ENCODE measurements at regions not wholly inside any gene's neighbourhood (a gene's known extent, or its start where the extent isn't known, plus 50 kb on each side); places are given as distances from the start of the nearest gene placed in this dataset.

DNA sequence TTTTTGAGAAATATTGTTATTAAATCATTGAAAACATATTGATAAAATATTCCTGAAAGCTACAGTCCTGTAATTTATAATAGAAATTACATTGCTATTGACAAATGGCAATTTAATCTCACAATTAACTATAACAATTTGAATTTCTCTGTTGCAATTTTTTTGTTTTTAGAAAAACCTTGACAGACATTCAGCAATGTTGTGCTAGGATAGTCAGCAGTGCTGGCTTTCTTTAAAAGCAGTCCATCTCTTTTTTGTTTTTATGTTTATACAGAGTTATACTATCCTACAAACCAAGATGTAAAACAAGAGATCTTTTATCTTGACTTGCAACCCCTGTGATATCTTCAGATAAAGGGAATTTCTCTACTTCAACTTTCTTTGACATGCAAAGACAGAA lies 93.1 kb downstream of the TUSC7 start:
- ChIA-PET CTCF (interaction anchor here (1.7 kb wide), 1 partner anchor 32 kb away, joined by 4 read pairs; no protein-coding TSS in a partner anchor), POLR2A (no interaction called here)
- Histone ChIP-seq H3K4me3 (ENCODE audit: low read depth in 2 of 2, low read length in 1 of 2) (no peak overlapping the region), H3K9ac (no peak overlapping the region), H3K27ac (ENCODE audit: low read depth in 2 of 2, low read length in 1 of 2) (no peak overlapping the region), H3K4me1 (ENCODE audit: control insufficient read depth in 1 of 2, insufficient read depth in 2 of 2, low read depth in 1 of 2, low read length in 1 of 2) (no peaks in the 10 kb centered on the region), H3K9me2 (peaks cover 2% of the 10 kb centered on the region; the same call in 1 of the 2 replicates), H3K9me3 (no peaks in the 10 kb centered on the region), H3K27me3 (ENCODE audit: insufficient read depth) (no peaks in the 10 kb centered on the region), H2AFZ (ENCODE audit: low read depth) (no peak overlapping the region), H3F3A (replicated peaks; ENCODE audit: insufficient read depth) (no peaks in the 10 kb centered on the region), H3K36me3 (replicated peaks in 1 of 2; ENCODE audit: control insufficient read depth in 1 of 2, insufficient read depth in 2 of 2, low read length in 1 of 2) (no peaks in the 10 kb centered on the region), H3K79me2 (ENCODE audit: insufficient read depth) (no peaks in the 10 kb centered on the region), H3K4me2 (no peak overlapping the region), H4K20me1 (ENCODE audit: insufficient read depth) (no peaks in the 10 kb centered on the region)
- no peak for TF ChIP-seq RXRA (IDR thresholded peaks at IDR 0.05; ENCODE audit: borderline replicate concordance, low read depth)
- TF ChIP-seq, protein P1, sequence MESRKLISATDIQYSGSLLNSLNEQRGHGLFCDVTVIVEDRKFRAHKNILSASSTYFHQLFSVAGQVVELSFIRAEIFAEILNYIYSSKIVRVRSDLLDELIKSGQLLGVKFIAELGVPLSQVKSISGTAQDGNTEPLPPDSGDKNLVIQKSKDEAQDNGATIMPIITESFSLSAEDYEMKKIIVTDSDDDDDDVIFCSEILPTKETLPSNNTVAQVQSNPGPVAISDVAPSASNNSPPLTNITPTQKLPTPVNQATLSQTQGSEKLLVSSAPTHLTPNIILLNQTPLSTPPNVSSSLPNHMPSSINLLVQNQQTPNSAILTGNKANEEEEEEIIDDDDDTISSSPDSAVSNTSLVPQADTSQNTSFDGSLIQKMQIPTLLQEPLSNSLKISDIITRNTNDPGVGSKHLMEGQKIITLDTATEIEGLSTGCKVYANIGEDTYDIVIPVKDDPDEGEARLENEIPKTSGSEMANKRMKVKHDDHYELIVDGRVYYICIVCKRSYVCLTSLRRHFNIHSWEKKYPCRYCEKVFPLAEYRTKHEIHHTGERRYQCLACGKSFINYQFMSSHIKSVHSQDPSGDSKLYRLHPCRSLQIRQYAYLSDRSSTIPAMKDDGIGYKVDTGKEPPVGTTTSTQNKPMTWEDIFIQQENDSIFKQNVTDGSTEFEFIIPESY (IDR thresholded peaks at IDR 0.05; ENCODE audit: borderline replicate concordance, low read depth): no peak
- TF ChIP-seq FOXJ3 (CRISPR knock-in tag; IDR thresholded peaks at IDR 0.05): no peak
- no peak for TF ChIP-seq SIN3A (IDR thresholded peaks at IDR 0.05; ENCODE audit: borderline replicate concordance, low read depth, low read length)
- TF ChIP-seq, protein P2, sequence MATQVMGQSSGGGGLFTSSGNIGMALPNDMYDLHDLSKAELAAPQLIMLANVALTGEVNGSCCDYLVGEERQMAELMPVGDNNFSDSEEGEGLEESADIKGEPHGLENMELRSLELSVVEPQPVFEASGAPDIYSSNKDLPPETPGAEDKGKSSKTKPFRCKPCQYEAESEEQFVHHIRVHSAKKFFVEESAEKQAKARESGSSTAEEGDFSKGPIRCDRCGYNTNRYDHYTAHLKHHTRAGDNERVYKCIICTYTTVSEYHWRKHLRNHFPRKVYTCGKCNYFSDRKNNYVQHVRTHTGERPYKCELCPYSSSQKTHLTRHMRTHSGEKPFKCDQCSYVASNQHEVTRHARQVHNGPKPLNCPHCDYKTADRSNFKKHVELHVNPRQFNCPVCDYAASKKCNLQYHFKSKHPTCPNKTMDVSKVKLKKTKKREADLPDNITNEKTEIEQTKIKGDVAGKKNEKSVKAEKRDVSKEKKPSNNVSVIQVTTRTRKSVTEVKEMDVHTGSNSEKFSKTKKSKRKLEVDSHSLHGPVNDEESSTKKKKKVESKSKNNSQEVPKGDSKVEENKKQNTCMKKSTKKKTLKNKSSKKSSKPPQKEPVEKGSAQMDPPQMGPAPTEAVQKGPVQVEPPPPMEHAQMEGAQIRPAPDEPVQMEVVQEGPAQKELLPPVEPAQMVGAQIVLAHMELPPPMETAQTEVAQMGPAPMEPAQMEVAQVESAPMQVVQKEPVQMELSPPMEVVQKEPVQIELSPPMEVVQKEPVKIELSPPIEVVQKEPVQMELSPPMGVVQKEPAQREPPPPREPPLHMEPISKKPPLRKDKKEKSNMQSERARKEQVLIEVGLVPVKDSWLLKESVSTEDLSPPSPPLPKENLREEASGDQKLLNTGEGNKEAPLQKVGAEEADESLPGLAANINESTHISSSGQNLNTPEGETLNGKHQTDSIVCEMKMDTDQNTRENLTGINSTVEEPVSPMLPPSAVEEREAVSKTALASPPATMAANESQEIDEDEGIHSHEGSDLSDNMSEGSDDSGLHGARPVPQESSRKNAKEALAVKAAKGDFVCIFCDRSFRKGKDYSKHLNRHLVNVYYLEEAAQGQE (IDR thresholded peaks at IDR 0.05; ENCODE audit: low read depth, low read length): no peak
- TF ChIP-seq, protein P3, sequence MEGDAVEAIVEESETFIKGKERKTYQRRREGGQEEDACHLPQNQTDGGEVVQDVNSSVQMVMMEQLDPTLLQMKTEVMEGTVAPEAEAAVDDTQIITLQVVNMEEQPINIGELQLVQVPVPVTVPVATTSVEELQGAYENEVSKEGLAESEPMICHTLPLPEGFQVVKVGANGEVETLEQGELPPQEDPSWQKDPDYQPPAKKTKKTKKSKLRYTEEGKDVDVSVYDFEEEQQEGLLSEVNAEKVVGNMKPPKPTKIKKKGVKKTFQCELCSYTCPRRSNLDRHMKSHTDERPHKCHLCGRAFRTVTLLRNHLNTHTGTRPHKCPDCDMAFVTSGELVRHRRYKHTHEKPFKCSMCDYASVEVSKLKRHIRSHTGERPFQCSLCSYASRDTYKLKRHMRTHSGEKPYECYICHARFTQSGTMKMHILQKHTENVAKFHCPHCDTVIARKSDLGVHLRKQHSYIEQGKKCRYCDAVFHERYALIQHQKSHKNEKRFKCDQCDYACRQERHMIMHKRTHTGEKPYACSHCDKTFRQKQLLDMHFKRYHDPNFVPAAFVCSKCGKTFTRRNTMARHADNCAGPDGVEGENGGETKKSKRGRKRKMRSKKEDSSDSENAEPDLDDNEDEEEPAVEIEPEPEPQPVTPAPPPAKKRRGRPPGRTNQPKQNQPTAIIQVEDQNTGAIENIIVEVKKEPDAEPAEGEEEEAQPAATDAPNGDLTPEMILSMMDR (IDR thresholded peaks at IDR 0.05): no peak
- TF ChIP-seq, protein P4, sequence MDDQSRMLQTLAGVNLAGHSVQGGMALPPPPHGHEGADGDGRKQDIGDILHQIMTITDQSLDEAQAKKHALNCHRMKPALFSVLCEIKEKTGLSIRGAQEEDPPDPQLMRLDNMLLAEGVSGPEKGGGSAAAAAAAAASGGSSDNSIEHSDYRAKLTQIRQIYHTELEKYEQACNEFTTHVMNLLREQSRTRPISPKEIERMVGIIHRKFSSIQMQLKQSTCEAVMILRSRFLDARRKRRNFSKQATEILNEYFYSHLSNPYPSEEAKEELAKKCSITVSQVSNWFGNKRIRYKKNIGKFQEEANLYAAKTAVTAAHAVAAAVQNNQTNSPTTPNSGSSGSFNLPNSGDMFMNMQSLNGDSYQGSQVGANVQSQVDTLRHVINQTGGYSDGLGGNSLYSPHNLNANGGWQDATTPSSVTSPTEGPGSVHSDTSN (IDR thresholded peaks at IDR 0.05): no peak
- TF ChIP-seq ELF1 (IDR thresholded peaks at IDR 0.05): no peak
- no peak for TF ChIP-seq TEAD4 (IDR thresholded peaks at IDR 0.05; ENCODE audit: borderline replicate concordance, insufficient read depth)
- DNase-seq: no peak
